Sigmoid colon (tissue), 6 donors: ENCODE measurements at regions not wholly inside any gene's neighbourhood (a gene's known extent, or its start where the extent isn't known, plus 50 kb on each side); places are given as distances from the start of the nearest gene placed in this dataset.

ENCODE experiments used
- DNase-seq: peaks from one replicate; pipeline ENCODE4 v3.0.0-alpha.2; 2019
- H3K27ac ChIP-seq, 4 donors: fragments of 200-600 bp; sonication (generic); one replicate each; pipeline ENCODE4 v1.5.1; 2016 to 2019; ENCODE audit warnings: mild to moderate bottlenecking in 1 of 4
- H3K27me3 ChIP-seq, 3 donors: fragments of 200-600 bp; sonication (generic); one replicate each; pipeline ENCODE4 v1.5.1; 2019; ENCODE audit warnings: mild to moderate bottlenecking in 1 of 3
- H3K36me3 ChIP-seq, 4 donors: fragments of 200-600 bp; sonication (generic); one replicate each; pipeline ENCODE4 v1.5.1; 2016 to 2019
- H3K4me1 ChIP-seq, 4 donors: fragments of 200-600 bp; sonication (generic); one replicate each; pipeline ENCODE4 v1.5.1; 2017 to 2019
- H3K4me3 ChIP-seq, 4 donors: fragments of 200-600 bp; sonication (generic); one replicate each; pipeline ENCODE4 v1.5.1; 2017 to 2019; ENCODE audit warnings: mild to moderate bottlenecking in 2 of 4, moderate library complexity in 1 of 4
- H3K9me3 ChIP-seq, 4 donors: fragments of 200-600 bp in 3 of 4; sonication (generic) in 3 of 4; one replicate each; pipeline versions ENCODE4 v1.5.1 to v1.6.1; 2013 to 2019
- CTCF ChIP-seq, 4 experiments: fragments of 450-650 bp in 3 of 4; fragments of 200-600 bp in 1 of 4; IDR thresholded peaks; one replicate each; pipeline ENCODE4 v1.5.1; 2016 to 2019; ENCODE audit warnings: antibody characterized with exemption in 4 of 4, mild to moderate bottlenecking in 3 of 4, moderate library complexity in 2 of 4
- EP300 ChIP-seq, 4 donors: sonication (generic); formaldehyde crosslinking; IDR thresholded peaks; one replicate each; pipeline ENCODE4 v1.6.1; 2017; ENCODE audit warnings: antibody characterized with exemption in 4 of 4
- POLR2A ChIP-seq, 2 donors: fragments of 450-650 bp; IDR thresholded peaks; one replicate each; pipeline ENCODE4 v1.6.1; 2016; ENCODE audit warnings: antibody characterized with exemption in 2 of 2, mild to moderate bottlenecking in 2 of 2, moderate library complexity in 2 of 2
- POLR2AphosphoS5 ChIP-seq, 4 donors: sonication (generic); formaldehyde crosslinking; IDR thresholded peaks; one replicate each; pipeline ENCODE4 v1.6.1; 2017; ENCODE audit warnings: antibody characterized with exemption in 4 of 4
- WGBS, 2 donors: extraction: QIAGEN DNeasy Blood & Tissue Kit; methylation state at CpG; one replicate each; pipeline ENCODE4 v1.1.7; 2013; 5-methylcytosine and 5-hydroxymethylcytosine counted together
- intact Hi-C: fragments of 100-400 bp; cut with DNase I; formaldehyde crosslinking; loops from one replicate; pipeline ENCODE4 v1.15.1; 2023
- donor health status: healthy with polysubstance abuse.
- donor health status: healthy.

- WGBS, 2 donors: 62 to 67% methylated on average over 7 of the region's 7 CpGs
Measured at GRCh38 chr13:111865046-111865445, 201.9 kb upstream of the SOX1 start.

GRCh38 chr13:111865826-111866225, 201.1 kb upstream of the SOX1 start:
- no peak for DNase-seq
- WGBS, 2 donors: 78 to 88% methylated on average over 8 of the region's 8 CpGs
- H3K9me3 ChIP-seq: peaks cover 0 to 4% (median 2%) of the 10 kb centered on the region in 4 donors
- no peak overlapping the region for H3K27ac ChIP-seq
- intact Hi-C loops: no loop called here
- H3K36me3 ChIP-seq: no peaks in the 10 kb centered on the region
- H3K4me1 ChIP-seq: no peaks in the 10 kb centered on the region
- H3K4me3 ChIP-seq: no peak overlapping the region
- no peaks in the 10 kb centered on the region for H3K27me3 ChIP-seq
- TF ChIP-seq POLR2AphosphoS5 (IDR thresholded peaks at IDR 0.05) (no peak), POLR2A (IDR thresholded peaks at IDR 0.05) (no peak), EP300 (IDR thresholded peaks at IDR 0.05) (no peak), CTCF (IDR thresholded peaks at IDR 0.05) (no peak)

More at GRCh38 chr13:111865046-111865445, 201.9 kb upstream of the SOX1 start:
- H3K36me3 ChIP-seq: no peaks in the 10 kb centered on the region
- H3K9me3 ChIP-seq: peaks cover 0 to 4% (median 2%) of the 10 kb centered on the region in 4 donors
- H3K4me3 ChIP-seq: no peak overlapping the region
- H3K27me3 ChIP-seq: no peaks in the 10 kb centered on the region
- intact Hi-C loops: no loop called here
- H3K27ac ChIP-seq: no peak overlapping the region
- no peaks in the 10 kb centered on the region for H3K4me1 ChIP-seq
- TF ChIP-seq POLR2AphosphoS5 (IDR thresholded peaks at IDR 0.05): no peak
- TF ChIP-seq CTCF (IDR thresholded peaks at IDR 0.05): no peak
- no peak for TF ChIP-seq EP300 (IDR thresholded peaks at IDR 0.05)
- TF ChIP-seq POLR2A (IDR thresholded peaks at IDR 0.05): no peak
- DNase-seq: no peak

- TF ChIP-seq POLR2A (IDR thresholded peaks at IDR 0.05) (no peak), POLR2AphosphoS5 (IDR thresholded peaks at IDR 0.05) (no peak)
- H3K27ac ChIP-seq: no peak overlapping the region
- DNase-seq: no peak
- no peaks in the 10 kb centered on the region for H3K36me3 ChIP-seq
- WGBS, 2 donors: 77 to 82% methylated on average over 11 of the region's 11 CpGs
- H3K27me3 ChIP-seq: no peaks in the 10 kb centered on the region
- no peak overlapping the region for H3K4me3 ChIP-seq
- H3K9me3 ChIP-seq: peaks cover 0 to 4% (median 0%) of the 10 kb centered on the region in 4 donors
- H3K4me1 ChIP-seq: no peaks in the 10 kb centered on the region
- intact Hi-C loops: no loop called here
Measured at GRCh38 chr13:111866731-111867245, 200.2 kb upstream of the SOX1 start.

- intact Hi-C loops: no loop called here
- no peak overlapping the region for H3K27ac ChIP-seq
- H3K4me1 ChIP-seq: no peaks in the 10 kb centered on the region
- 91 to 94% methylated on average over 1 of the region's 1 CpG for WGBS, 2 donors
- TF ChIP-seq EP300 (IDR thresholded peaks at IDR 0.05) (no peak), CTCF (IDR thresholded peaks at IDR 0.05) (no peak), POLR2AphosphoS5 (IDR thresholded peaks at IDR 0.05) (no peak), POLR2A (IDR thresholded peaks at IDR 0.05) (no peak)
- H3K4me3 ChIP-seq: no peak overlapping the region
- H3K9me3 ChIP-seq: peaks cover 0 to 4% (median 0%) of the 10 kb centered on the region in 4 donors
- H3K27me3 ChIP-seq: no peaks in the 10 kb centered on the region
- no peak for DNase-seq
- H3K36me3 ChIP-seq: no peaks in the 10 kb centered on the region
Measured at GRCh38 chr13:111867657-111868056, 199.3 kb upstream of the SOX1 start.

GRCh38 chr13:111868716-111869115, 198.2 kb upstream of the SOX1 start:
- Histone ChIP-seq H3K36me3 (no peaks in the 10 kb centered on the region), H3K27ac (no peak overlapping the region), H3K27me3 (peaks cover 0 to 3% (median 0%) of the 10 kb centered on the region in 3 donors), H3K4me1 (no peaks in the 10 kb centered on the region), H3K9me3 (peaks cover 0 to 4% (median 0%) of the 10 kb centered on the region in 4 donors), H3K4me3 (no peak overlapping the region)
- 91% methylated on average over 3 of the region's 3 CpGs for WGBS, 2 donors
- intact Hi-C loops: no loop called here
- TF ChIP-seq POLR2A (IDR thresholded peaks at IDR 0.05): no peak
- TF ChIP-seq CTCF (IDR thresholded peaks at IDR 0.05): no peak
- no peak for TF ChIP-seq POLR2AphosphoS5 (IDR thresholded peaks at IDR 0.05)
- TF ChIP-seq EP300 (IDR thresholded peaks at IDR 0.05): no peak
- DNase-seq: no peak
